Suppressor macrophage treated with lipopolysaccharide for 4 hours (primary cell): ENCODE measurements at regions not wholly inside any gene's neighbourhood (a gene's known extent, or its start where the extent isn't known, plus 50 kb on each side); places are given as distances from the start of the nearest gene placed in this dataset.

Experiments
- DNase-seq: peaks from one replicate; pipeline ENCODE4 v3.0.0-alpha.2; 2020

DNA sequence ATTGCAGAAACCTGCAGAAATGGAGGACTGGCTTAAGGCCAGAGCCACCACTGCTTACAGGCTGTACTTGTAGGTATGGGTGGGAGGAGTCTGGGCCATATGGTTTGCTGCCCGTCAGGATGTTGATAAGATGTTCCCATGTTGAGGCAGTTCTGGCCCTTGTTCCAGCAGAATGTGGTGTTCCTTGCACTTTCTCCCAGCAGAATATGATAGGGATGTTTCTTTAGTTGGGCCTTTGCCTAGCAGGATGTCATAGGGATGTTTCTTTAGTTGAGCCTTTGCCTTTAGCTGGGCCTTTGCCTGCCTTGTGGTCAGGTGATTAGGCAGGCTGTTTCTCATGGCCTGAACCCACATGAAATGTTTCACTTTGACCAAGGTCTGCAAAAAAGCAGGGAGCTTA is 139.1 kb upstream of the PAQR3 start:
- no peak for DNase-seq

DNA sequence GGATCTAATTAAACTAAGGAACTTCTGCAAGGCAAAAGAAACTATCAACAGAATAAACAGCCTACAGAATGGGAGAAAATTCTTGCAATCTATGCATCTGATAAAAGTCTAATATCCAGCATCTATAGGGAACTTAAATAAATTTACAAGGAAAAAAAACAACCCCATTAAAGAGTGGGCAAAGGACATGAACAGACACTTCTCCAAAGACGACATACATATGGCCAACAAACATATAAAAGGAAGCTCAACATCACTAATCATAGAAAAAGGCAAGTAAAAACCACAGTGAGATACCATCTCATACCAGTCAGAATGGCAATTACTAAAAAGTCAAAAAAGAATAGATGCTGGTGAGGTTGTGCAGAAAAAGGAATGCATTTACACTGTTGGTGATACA is 134.8 kb upstream of the PAQR3 start:
- DNase-seq: no peak

DNA sequence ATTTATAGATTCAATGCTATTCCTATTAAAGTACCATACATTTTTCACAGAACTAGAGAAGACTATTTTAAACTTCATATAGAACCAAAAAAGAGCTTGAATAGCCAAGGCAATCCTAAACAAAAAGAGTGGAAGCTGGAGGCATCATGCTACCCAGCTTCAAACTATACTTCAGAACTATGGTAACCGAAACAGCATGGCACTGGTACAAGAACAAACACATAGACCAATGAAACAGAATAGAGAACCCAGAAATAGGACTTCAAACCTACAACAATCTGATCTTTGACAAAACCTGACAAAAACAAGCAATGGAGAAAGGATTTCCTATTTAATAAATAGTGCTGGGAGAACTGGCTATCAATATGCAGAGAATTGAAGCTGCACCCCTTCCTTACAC is 134.2 kb upstream of the PAQR3 start:
- DNase-seq: no peak

DNA sequence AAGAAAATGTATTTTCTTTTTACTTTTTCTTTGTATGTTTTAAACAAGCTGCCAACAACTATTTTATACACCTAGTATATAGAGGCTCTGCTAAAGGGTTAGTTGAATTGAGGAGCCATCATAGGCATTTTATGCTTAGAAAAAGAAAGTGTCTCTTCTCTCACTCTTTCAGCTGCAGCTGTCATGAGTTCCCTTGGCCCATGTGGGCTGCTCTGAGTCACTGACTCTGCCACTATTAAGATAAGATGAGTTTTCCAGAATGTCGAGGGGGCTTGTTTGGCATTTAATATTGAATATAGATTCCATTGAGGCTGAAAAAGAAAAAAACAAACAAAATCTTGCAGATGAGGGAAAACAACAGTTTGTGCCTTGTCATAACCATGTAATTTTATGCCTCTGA is 126.0 kb upstream of the PAQR3 start:
- no peak for DNase-seq

- no peak for DNase-seq
Measured at GRCh38 chr4:79064806-79065205, 125.6 kb upstream of the PAQR3 start.

DNA sequence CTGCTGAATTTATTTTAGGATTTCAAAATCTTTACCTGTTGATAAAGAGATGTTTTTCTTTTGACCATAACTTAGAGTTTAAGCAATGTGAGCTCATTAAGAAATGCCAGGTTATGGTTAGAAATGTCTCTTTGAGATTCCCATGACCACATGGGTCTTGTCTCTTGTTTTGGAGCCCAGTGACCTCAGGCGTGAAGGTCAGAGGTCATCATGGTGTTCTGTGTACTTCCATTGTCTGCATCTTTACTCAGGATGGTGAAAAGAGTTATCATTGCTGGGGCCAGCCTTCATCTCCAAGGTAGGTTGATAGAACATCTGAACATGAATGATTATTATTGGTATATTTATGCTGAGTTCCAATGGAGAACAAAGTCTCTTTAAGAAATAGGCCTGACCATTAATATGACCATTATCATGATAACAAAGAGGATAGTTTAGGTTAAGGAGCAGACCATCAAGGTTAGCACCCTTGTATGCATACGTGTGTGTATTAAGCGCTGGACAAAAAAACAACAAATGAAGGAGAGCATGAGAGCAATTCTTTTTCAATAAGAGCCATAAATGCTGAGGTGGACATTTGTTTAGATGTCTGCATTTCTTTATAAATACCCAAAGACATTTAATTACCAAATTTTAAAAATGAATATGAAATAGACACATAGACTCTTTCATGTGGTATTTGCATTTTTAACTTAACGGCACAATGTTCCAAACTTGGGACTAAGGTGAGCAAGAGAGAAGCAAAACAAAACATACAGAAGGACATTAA is 120.6 kb upstream of the PAQR3 start:
- no peak for DNase-seq

GRCh38 chr4:79057772-79058171 is 118.5 kb upstream of the PAQR3 start:
- DNase-seq: no peak

DNA sequence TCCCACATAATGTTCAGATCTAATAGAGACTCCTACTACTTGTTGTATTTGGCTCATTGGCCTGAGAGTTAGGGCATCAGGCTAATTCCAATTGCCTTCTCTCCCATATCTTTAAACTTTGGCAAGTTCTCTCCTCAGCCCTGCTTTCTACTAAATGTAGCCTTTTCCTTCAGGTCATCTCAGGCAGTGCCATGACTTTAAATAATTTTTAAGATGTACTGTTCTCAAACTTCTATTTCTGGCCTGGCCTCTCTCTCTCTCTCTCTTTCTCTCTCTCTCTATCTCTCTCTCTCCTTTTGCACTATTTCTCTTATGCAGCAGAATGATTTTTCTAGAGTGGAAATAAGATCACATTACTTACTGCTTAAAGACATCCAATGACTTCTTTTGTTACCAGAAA is 114.5 kb upstream of the PAQR3 start:
- DNase-seq: no peak

DNA sequence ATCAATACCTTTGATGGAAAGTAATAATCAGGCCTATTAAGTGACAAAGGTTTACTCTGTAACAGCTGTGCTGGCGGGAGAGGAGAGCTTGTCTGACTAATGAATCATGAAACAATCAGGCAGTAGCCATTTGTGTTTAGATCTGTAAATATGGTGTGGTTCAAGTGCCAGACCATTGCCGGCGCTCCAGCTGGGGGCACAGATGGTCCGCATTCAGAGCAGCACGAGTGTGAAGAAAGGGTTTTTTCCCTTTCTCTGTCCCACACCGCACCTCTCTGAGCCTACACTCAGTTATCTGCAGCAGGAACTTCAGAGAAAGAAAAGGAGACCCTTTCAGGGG is 111.3 kb upstream of the PAQR3 start:
- DNase-seq: no peak

GRCh38 chr4:79049840-79050540 is 110.8 kb upstream of the PAQR3 start:
- DNase-seq: no peak

GRCh38 chr4:79048878-79049277 is 109.6 kb upstream of the PAQR3 start:
- DNase-seq: no peak

DNA sequence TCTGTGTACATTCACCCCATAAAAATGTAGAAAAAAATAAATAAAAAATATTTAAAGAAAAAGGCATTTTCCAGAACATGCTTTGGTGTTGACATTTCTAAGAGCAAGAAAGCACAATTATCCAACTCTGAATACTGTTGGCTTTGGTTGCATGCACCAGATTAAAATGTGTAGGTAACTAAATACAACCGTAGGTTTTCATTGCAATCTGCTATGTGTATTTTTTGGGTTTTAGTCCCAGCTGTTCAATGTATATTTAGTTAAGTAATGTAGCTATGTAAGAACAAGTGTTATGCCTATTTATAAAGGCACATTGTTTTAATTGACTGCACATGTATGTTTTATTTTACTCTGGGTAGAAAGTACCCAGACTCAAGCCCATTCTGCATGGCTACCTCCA is 108.1 kb upstream of the PAQR3 start:
- DNase-seq: no peak

DNA sequence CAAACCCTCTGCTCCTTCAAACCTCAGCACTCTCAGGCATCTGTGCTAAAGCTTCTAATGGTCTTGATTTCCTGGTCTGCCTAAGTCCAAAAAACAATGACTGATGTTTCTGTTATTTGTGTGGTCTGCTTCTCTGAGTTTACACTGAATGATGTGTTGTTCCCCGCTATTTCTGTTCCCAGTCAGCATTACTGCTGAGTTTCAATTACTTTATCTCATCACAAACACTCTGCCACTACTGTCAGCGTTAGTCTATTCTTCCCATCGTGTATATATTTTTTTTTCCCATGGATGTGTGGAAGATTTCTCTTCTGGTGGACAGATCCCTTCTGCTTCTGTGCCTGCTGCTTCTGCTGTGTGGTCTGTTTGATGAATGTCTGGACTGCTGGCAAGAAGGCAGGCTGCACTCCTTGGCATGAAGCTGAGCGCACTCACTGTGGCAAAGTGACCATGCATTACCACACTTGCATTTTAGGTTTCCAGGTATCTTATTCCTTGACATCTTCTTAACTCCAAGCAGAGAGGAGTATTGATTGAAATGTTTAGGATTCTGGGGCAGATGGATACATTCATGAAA is 106.9 kb upstream of the PAQR3 start:
- DNase-seq: no peak

GRCh38 chr4:79044141-79044659 is 105.0 kb upstream of the PAQR3 start:
- DNase-seq: no peak

GRCh38 chr4:79043138-79043537 is 103.9 kb upstream of the PAQR3 start:
- no peak for DNase-seq

GRCh38 chr4:79042079-79042674 is 102.9 kb upstream of the PAQR3 start:
- DNase-seq: peak; percentile 15

- no peak for DNase-seq
Measured at GRCh38 chr4:79034544-79034943, 95.3 kb upstream of the PAQR3 start.

DNA sequence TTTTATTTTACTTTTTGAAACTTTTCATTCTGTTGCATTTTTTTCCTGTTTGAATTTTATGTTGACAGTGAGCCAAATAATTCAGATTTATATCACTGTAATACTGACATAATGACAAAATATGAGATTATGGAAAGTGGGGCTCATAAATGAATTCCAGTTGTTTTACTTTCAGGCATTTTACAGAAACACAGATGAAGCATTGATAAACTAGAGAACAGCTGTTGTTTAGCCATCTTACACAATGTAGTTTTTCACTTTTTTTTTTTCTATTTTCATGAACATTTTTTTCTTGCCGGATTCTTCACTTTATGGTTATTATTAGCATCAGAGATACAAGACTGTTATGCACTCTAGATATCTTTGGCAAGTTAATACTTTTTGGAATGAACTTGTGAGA is 91.7 kb upstream of the PAQR3 start:
- no peak for DNase-seq

DNA sequence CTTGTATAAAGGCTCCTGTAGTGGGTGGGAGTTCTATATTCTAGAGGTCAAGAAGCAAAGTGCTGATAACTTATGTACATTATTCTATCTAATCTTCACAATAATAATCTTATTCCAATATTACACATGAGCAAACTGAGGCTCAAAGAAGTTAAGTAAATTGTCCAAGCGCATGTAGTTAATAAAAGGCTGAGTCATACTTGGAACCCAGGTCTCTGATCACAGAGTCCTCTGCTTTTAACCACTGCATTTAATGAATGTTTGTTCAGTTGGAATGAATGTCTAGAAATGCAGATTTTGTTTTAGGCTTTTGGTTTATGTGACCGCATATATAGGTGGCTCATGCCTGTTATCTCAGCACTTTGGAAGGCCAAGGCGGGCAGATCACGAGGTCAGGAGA is 88.4 kb upstream of the PAQR3 start:
- DNase-seq: no peak

- no peak for DNase-seq
Measured at GRCh38 chr4:79025170-79025569, 85.9 kb upstream of the PAQR3 start.

GRCh38 chr4:79023799-79024770 is 84.8 kb upstream of the PAQR3 start:
- DNase-seq: no peak

- DNase-seq: no peak
Measured at GRCh38 chr4:79022529-79022928, 83.3 kb upstream of the PAQR3 start.

DNA sequence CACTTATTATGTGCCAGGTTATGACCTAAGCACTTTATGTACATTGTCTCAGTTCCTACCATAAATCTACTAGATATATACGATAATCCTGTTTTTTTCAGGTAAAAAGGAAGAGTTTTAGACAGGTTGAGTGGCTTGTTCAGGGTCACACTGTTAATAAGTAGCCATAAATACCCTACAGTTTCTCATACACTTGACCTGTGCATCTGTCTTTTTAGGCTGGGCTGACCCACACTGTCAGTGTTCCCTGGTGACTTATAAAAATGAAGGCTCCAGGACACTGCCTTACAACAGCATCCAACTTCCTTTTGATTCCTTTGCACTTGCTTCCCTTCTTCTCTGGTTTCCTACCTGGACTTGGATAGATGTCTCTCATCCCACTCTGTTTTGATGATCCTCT is 78.2 kb upstream of the PAQR3 start:
- no peak for DNase-seq
